ENCODE measurements at regions not wholly inside any gene's neighbourhood (a gene's known extent, or its start where the extent isn't known, plus 50 kb on each side); places are given as distances from the start of the nearest gene placed in this dataset.

- TF ChIP-seq ZXDC (CRISPR knock-in tag; IDR thresholded peaks at IDR 0.05) (no peak), ZNF33B (CRISPR knock-in tag; IDR thresholded peaks at IDR 0.05) (no peak), ZNF678 (CRISPR knock-in tag; IDR thresholded peaks at IDR 0.05) (no peak), XBP1 (CRISPR knock-in tag; IDR thresholded peaks at IDR 0.05) (no peak), ZNF839 (CRISPR knock-in tag; IDR thresholded peaks at IDR 0.05; ENCODE audit: borderline replicate concordance) (no peak), ZNF720 (CRISPR knock-in tag; IDR thresholded peaks at IDR 0.05) (no peak), PRDM10 (CRISPR knock-in tag; IDR thresholded peaks at IDR 0.05; ENCODE audit: low read depth) (no peak), ZFP91 (CRISPR knock-in tag; IDR thresholded peaks at IDR 0.05; ENCODE audit: borderline replicate concordance) (no peak), ZFP1 (CRISPR knock-in tag; IDR thresholded peaks at IDR 0.05) (no peak), IRF9 (CRISPR knock-in tag; IDR thresholded peaks at IDR 0.05; ENCODE audit: borderline replicate concordance) (no peak), MED13 (CRISPR knock-in tag; IDR thresholded peaks at IDR 0.05) (no peak), E2F5 (CRISPR knock-in tag; conservative IDR thresholded peaks at IDR 0.05) (no peak), TGIF2 (CRISPR knock-in tag; IDR thresholded peaks at IDR 0.05) (no peak), SIN3B (IDR thresholded peaks at IDR 0.05; ENCODE audit: low read length) (no peak)
Measured at GRCh38 chr1:43082740-43083139, 89.3 kb downstream of the EBNA1BP2 start (continued).

Data from HepG2 (cell line).